Heart left ventricle (tissue), 16 donors: ENCODE measurements at regions not wholly inside any gene's neighbourhood (a gene's known extent, or its start where the extent isn't known, plus 50 kb on each side); places are given as distances from the start of the nearest gene placed in this dataset.

Experiments
- ATAC-seq, 4 donors: fragments of 200-7000 bp; cut with Tn5 transposase; one replicate each; pipeline ENCODE4 v1.9.1; 2020 to 2022; ENCODE audit warnings: moderate library complexity in 4 of 4, mild to moderate bottlenecking in 3 of 4, moderate number of reproducible peaks in 1 of 4
- DNase-seq, 5 donors: peaks; one replicate each; pipeline ENCODE4 v3.0.0-alpha.2; 2020
- H3K27ac ChIP-seq, 12 donors: fragments of 200-600 bp; sonication (generic) in 4 of 12; one replicate each; pipeline versions ENCODE4 v1.5.0 to v1.8.0; 2016 to 2022; ENCODE audit warnings: mild to moderate bottlenecking in 2 of 12
- H3K27me3 ChIP-seq, 9 donors: fragments of 200-600 bp; sonication (generic) in 2 of 9; one replicate each; pipeline versions ENCODE4 v1.5.1 to v1.8.0; 2016 to 2022; ENCODE audit warnings: mild to moderate bottlenecking in 3 of 9
- H3K36me3 ChIP-seq, 9 donors: fragments of 200-600 bp; sonication (generic) in 2 of 9; one replicate each; pipeline versions ENCODE4 v1.5.0 to v1.8.0; 2018 to 2022; ENCODE audit warnings: mild to moderate bottlenecking in 2 of 9
- H3K4me1 ChIP-seq, 12 donors: fragments of 200-600 bp; sonication (generic) in 4 of 12; one replicate each; pipeline versions ENCODE4 v1.5.0 to v1.8.0; 2016 to 2022; ENCODE audit warnings: mild to moderate bottlenecking in 3 of 12
- H3K4me3 ChIP-seq, 12 donors: fragments of 200-600 bp; sonication (generic) in 4 of 12; one replicate each; pipeline versions ENCODE4 v1.5.0 to v1.8.0; 2017 to 2022; ENCODE audit warnings: mild to moderate bottlenecking in 9 of 12, moderate library complexity in 4 of 12
- H3K9me3 ChIP-seq, 12 donors: fragments of 200-600 bp; sonication (generic) in 4 of 12; one replicate each; pipeline versions ENCODE4 v1.5.0 to v1.8.0; 2016 to 2022; ENCODE audit warnings: mild to moderate bottlenecking in 1 of 12
- CTCF ChIP-seq, 12 donors: fragments of 200-600 bp; sonication (generic) in 4 of 12; IDR thresholded peaks; one replicate each; pipeline versions ENCODE4 v1.5.0 to v1.8.0; 2018 to 2022; ENCODE audit warnings: antibody characterized with exemption in 12 of 12, mild to moderate bottlenecking in 5 of 12
- POLR2A ChIP-seq, 2 donors: fragments of 450-650 bp; IDR thresholded peaks; one replicate each; pipeline ENCODE4 v1.6.1; 2017; ENCODE audit warnings: antibody characterized with exemption in 2 of 2, mild to moderate bottlenecking in 2 of 2, moderate library complexity in 2 of 2
- WGBS, 4 donors: extraction: QIAGEN DNeasy Blood & Tissue Kit in 2 of 4; methylation state at CpG; one replicate each; pipeline versions ENCODE4 v1.1.5 to v1.1.7; 2013 to 2018; 5-methylcytosine and 5-hydroxymethylcytosine counted together
- intact Hi-C, 10 donors: fragments of 100-400 bp; cut with DNase I; formaldehyde crosslinking; loops; one replicate each; pipeline versions ENCODE4 v1.11.1 to v1.14.2; 2022
- donor health status: ischemic (EF 13 %, LVEDD 7.1; RV severe dilation, severe dysfunction).
- donor health status: healthy with polysubstance abuse.
- donor health status: DM: no; HTN: yes; CAD: no.
- donor health status: DM: no; HTN: no; CAD: no.
- donor health status: ischemic (EF 25% LVEDD 6.9; RV normal size, moderate dysfunction).
- donor health status: ischemic (EF 25% LVEDD 5.7; RV mildly dilated, moderate dysfunction).
- donor health status: healthy.
- donor health status: DM: yes; HTN: yes; CAD: no.
- donor health status: ischemic (EF 35%, LVEDD 5.7; RV mildly dilated, moderate dysfunction).
- donor health status: nonischemic (EF 11% LVEDD 7.7; RV severe dilation, severe dysfunction).
- donor health status: DM: yes; HTN: yes; CAD: no.
- donor health status: PGD.
- donor health status: ischemic (EF 29% LVEDD 5.4; RV normal size, mild dysfunction).
- donor health status: nonischemic (EF 23%, LVEDD 6.1; RV moderate dilation, normal function).

GRCh38 chr1:177800400-177801088, 169.3 kb downstream of the SEC16B start:
- 53 to 64% (median 55%) methylated on average over 1 of the region's 1 CpG for WGBS, 4 donors
- TF ChIP-seq CTCF (IDR thresholded peaks at IDR 0.05) (no peak), POLR2A (IDR thresholded peaks at IDR 0.05) (no peak)
- no peak overlapping the region for H3K4me3 ChIP-seq
- DNase-seq (no peak), ATAC-seq (no peak)
- no peaks in the 10 kb centered on the region for H3K36me3 ChIP-seq
- intact Hi-C loops = no loop called here
- H3K4me1 ChIP-seq = no peaks in the 10 kb centered on the region
- peaks cover 0 to 8% (median 0%) of the 10 kb centered on the region in 9 donors for H3K27me3 ChIP-seq
- H3K27ac ChIP-seq = no peak overlapping the region
- peaks cover 0 to 13% (median 2%) of the 10 kb centered on the region in 12 donors for H3K9me3 ChIP-seq

- Histone ChIP-seq H3K27ac (no peak overlapping the region), H3K9me3 (peaks cover 0 to 13% (median 2%) of the 10 kb centered on the region in 12 donors), H3K4me1 (no peaks in the 10 kb centered on the region), H3K36me3 (no peaks in the 10 kb centered on the region), H3K27me3 (peaks cover 0 to 8% (median 0%) of the 10 kb centered on the region in 9 donors), H3K4me3 (no peak overlapping the region)
- ATAC-seq = no peak
- TF ChIP-seq CTCF (IDR thresholded peaks at IDR 0.05) = no peak
- TF ChIP-seq POLR2A (IDR thresholded peaks at IDR 0.05) = no peak
- no peak for DNase-seq
- WGBS, 4 donors = 79 to 85% (median 83%) methylated on average over 4 of the region's 4 CpGs
- intact Hi-C loops = no loop called here
Measured at GRCh38 chr1:177799746-177800145, 170.1 kb downstream of the SEC16B start.

- 66 to 75% (median 70%) methylated on average over 3 of the region's 3 CpGs for WGBS, 4 donors
- no peak for TF ChIP-seq CTCF (IDR thresholded peaks at IDR 0.05)
- Histone ChIP-seq H3K36me3 (no peaks in the 10 kb centered on the region), H3K27ac (no peak overlapping the region), H3K4me3 (no peak overlapping the region), H3K4me1 (no peaks in the 10 kb centered on the region), H3K27me3 (peaks cover 0 to 8% (median 0%) of the 10 kb centered on the region in 9 donors), H3K9me3 (peaks cover 0 to 6% (median 0%) of the 10 kb centered on the region in 12 donors)
- DNase-seq = no peak
- ATAC-seq = no peak
- intact Hi-C loops = no loop called here
Measured at GRCh38 chr1:177798614-177799013, 171.2 kb downstream of the SEC16B start.

GRCh38 chr1:177796561-177796960, 173.3 kb downstream of the SEC16B start:
- H3K27ac ChIP-seq = no peak overlapping the region
- no peak overlapping the region for H3K4me3 ChIP-seq
- 80 to 93% (median 87%) methylated on average over 2 of the region's 2 CpGs for WGBS, 4 donors
- DNase-seq = no peak
- no peak for ATAC-seq
- intact Hi-C loops = no loop called here
- no peaks in the 10 kb centered on the region for H3K36me3 ChIP-seq
- H3K27me3 ChIP-seq = peaks cover 0 to 8% (median 0%) of the 10 kb centered on the region in 9 donors
- H3K4me1 ChIP-seq = no peaks in the 10 kb centered on the region
- peaks cover 0 to 4% (median 0%) of the 10 kb centered on the region in 12 donors for H3K9me3 ChIP-seq
- TF ChIP-seq POLR2A (IDR thresholded peaks at IDR 0.05) (no peak), CTCF (IDR thresholded peaks at IDR 0.05) (no peak)
